HCEC 1CT (cell line): ENCODE measurements at regions not wholly inside any gene's neighbourhood (a gene's known extent, or its start where the extent isn't known, plus 50 kb on each side); places are given as distances from the start of the nearest gene placed in this dataset.

Experiments used
- DNase-seq: peaks from one replicate; pipeline ENCODE4 v3.0.0-alpha.2; 2017

- DNase-seq = no peak
Observed at GRCh38 chr3:115332998-115333397, 185.9 kb upstream of the ZBTB20 start.

- DNase-seq = no peak
Observed at GRCh38 chr3:115336836-115337235, 189.7 kb upstream of the ZBTB20 start.

- no peak for DNase-seq
Observed at GRCh38 chr3:115340586-115340985, 193.5 kb upstream of the ZBTB20 start.

GRCh38 chr3:115341208-115341607 lies 194.1 kb upstream of the ZBTB20 start:
- peak; percentile 63 for DNase-seq

- no peak for DNase-seq
Observed at GRCh38 chr3:115347737-115348136, 200.6 kb upstream of the ZBTB20 start.

GRCh38 chr3:115348412-115348811 lies 201.3 kb upstream of the ZBTB20 start:
- DNase-seq = no peak

GRCh38 chr3:115348951-115349745 lies 202.1 kb upstream of the ZBTB20 start:
- DNase-seq = no peak

GRCh38 chr3:115350606-115351005 lies 203.5 kb upstream of the ZBTB20 start:
- DNase-seq = no peak

GRCh38 chr3:115351193-115351592 lies 204.1 kb upstream of the ZBTB20 start:
- no peak for DNase-seq

GRCh38 chr3:115354010-115354409 lies 206.9 kb upstream of the ZBTB20 start:
- DNase-seq = no peak

GRCh38 chr3:115357456-115357855 lies 210.4 kb upstream of the ZBTB20 start:
- DNase-seq = no peak

- DNase-seq = no peak
Observed at GRCh38 chr3:115359536-115359935, 212.4 kb upstream of the ZBTB20 start.

GRCh38 chr3:115361806-115362205 lies 214.7 kb upstream of the ZBTB20 start:
- no peak for DNase-seq

GRCh38 chr3:115363071-115363470 lies 216.0 kb upstream of the ZBTB20 start:
- peak; percentile 6 for DNase-seq

- no peak for DNase-seq
Observed at GRCh38 chr3:115369021-115369420, 221.9 kb upstream of the ZBTB20 start.

- DNase-seq = no peak
Observed at GRCh38 chr3:115375362-115375761, 228.3 kb upstream of the ZBTB20 start.

- no peak for DNase-seq
Observed at GRCh38 chr3:115380883-115381572, 233.9 kb upstream of the ZBTB20 start.

GRCh38 chr3:115381573-115381912 lies 234.5 kb upstream of the ZBTB20 start:
- DNase-seq = no peak

GRCh38 chr3:115381931-115382330 lies 234.8 kb upstream of the ZBTB20 start:
- no peak for DNase-seq

GRCh38 chr3:115384381-115384780 lies 237.3 kb upstream of the ZBTB20 start:
- DNase-seq = no peak

- DNase-seq = no peak
Observed at GRCh38 chr3:115385774-115386730, 237.3 kb upstream of the GAP43 start.

- no peak for DNase-seq
Observed at GRCh38 chr3:115388166-115388565, 235.1 kb upstream of the GAP43 start.

GRCh38 chr3:115388811-115389210 lies 234.5 kb upstream of the GAP43 start:
- DNase-seq = no peak
